SJSA1 (cell line): ENCODE measurements at regions not wholly inside any gene's neighbourhood (a gene's known extent, or its start where the extent isn't known, plus 50 kb on each side); places are given as distances from the start of the nearest gene placed in this dataset.

Experiments used
- DNase-seq, 2 experiments: peaks; one replicate each; pipeline ENCODE4 v3.0.0-alpha.2; 2015 to 2020; ENCODE audit warnings: low spot score in 2 of 2, low read depth in 1 of 2
- H3K27ac ChIP-seq: fragments of 250-450 bp; sonication (Bioruptor Pico); 2 replicates; pipeline ENCODE4 v1.5.1; 2020; ENCODE audit warnings: mild to moderate bottlenecking, moderate library complexity
- H3K27me3 ChIP-seq: fragments of 250-450 bp; sonication (Bioruptor Pico); replicated peaks from 2 replicates; pipeline ENCODE4 v1.5.1; 2020; ENCODE audit warnings: mild to moderate bottlenecking, moderate library complexity
- H3K36me3 ChIP-seq: fragments of 250-450 bp; sonication (Bioruptor Pico); 2 replicates; pipeline ENCODE4 v1.5.1; 2020; ENCODE audit warnings: mild to moderate bottlenecking
- H3K4me1 ChIP-seq: fragments of 250-450 bp; sonication (Bioruptor Pico); replicated peaks from 2 replicates; pipeline ENCODE4 v1.6.1; 2021; ENCODE audit warnings: mild to moderate bottlenecking
- H3K4me3 ChIP-seq: fragments of 250-450 bp; sonication (Bioruptor Pico); 2 replicates; pipeline ENCODE4 v1.5.1; 2020; ENCODE audit warnings: mild to moderate bottlenecking
- H3K9me3 ChIP-seq: fragments of 250-450 bp; sonication (Bioruptor Pico); replicated peaks from 2 replicates; pipeline ENCODE4 v1.5.1; 2020; ENCODE audit warnings: mild to moderate bottlenecking

DNA sequence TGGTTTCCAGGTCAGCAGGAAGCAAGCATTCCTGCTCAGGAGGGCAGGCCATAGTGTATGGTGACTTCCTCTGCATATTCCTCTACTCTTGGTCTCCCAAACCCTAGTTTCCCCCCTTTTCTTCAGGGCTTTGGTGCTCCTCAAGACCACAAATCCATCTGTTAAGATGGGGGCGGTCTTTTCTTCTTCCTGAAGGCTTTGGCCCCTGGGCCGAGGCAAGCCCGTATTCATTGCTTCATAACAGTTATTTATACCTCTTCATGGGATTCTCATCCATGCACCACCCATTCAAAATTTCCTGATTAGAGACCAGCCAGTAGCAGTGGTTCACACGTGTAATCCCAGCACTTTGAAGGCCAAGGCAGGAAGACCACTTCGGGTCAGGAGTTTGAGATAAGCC is 62.1 kb upstream of the IL12A start:
- DNase-seq = no peak
- no peaks in the 10 kb centered on the region for H3K36me3 ChIP-seq
- no peak overlapping the region for H3K4me3 ChIP-seq

DNA sequence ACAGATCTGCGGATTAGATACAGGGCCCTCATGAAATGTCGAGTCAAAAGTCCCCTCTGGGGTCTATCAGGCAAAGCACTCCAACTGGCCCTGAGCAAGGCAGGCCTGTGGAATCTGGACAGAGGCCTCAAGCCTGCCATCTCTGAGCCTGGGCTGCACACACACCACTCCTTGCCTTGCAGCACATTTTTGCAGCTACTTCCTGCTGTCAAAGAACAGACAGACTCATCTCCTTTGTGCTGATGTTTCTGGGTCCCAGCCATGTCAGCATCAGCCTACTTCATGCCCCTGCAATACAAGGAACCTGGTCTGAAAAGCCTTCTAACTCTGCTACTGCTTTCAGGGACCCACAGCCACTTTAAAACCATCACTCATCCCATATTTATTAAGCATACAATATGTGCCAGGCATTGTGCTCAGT is 60.6 kb upstream of the IL12A start:
- Histone ChIP-seq H3K4me3 (no peak overlapping the region), H3K27me3 (no peaks in the 10 kb centered on the region), H3K9me3 (no peaks in the 10 kb centered on the region), H3K4me1 (peaks cover 36% of the 10 kb centered on the region), H3K36me3 (no peaks in the 10 kb centered on the region), H3K27ac (peak overlapping the region; percentile 92)
- DNase-seq = no peak

More for the DNA sequence above, 62.1 kb upstream of the IL12A start:
- no peaks in the 10 kb centered on the region for H3K27me3 ChIP-seq
- H3K27ac ChIP-seq = no peak overlapping the region
- peaks cover 36% of the 10 kb centered on the region for H3K4me1 ChIP-seq
- no peaks in the 10 kb centered on the region for H3K9me3 ChIP-seq

DNA sequence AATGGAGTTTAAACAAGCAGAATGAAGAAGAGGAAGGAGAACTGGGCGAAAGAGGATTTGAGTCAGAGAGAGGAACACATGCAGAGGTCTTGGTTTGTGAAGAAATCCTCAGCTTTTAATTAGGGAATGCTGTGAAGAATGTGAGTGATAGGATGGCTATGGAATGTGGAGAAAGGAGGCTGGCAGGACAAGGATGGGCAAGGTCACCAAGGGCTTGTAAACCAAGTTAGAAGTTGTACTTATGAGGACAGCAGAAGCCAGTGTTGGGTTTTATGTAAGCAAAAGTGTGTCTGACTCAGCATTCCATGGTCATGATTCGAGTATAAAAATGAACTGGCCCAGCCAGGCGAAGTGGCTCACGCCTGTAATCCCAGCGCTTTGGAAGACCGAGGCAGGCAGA is 60.0 kb upstream of the IL12A start:
- Histone ChIP-seq H3K4me1 (peaks cover 36% of the 10 kb centered on the region), H3K9me3 (no peaks in the 10 kb centered on the region; the same call in 1 of the 2 replicates), H3K36me3 (no peaks in the 10 kb centered on the region), H3K27ac (peak overlapping the region; percentile 92), H3K4me3 (no peak overlapping the region), H3K27me3 (no peaks in the 10 kb centered on the region)
- peak; percentile 84 to 88 for DNase-seq

- Histone ChIP-seq H3K9me3 (peaks cover 5% of the 10 kb centered on the region; the same call in 1 of the 2 replicates), H3K27me3 (no peaks in the 10 kb centered on the region), H3K36me3 (no peaks in the 10 kb centered on the region), H3K4me1 (peaks cover 36% of the 10 kb centered on the region), H3K27ac (peak overlapping the region; percentile 92), H3K4me3 (no peak overlapping the region)
- peak; percentile 71 to 89 for DNase-seq
These were observed 59.2 kb upstream of the IL12A start for GRCh38 chr3:159929171-159930141.

- Histone ChIP-seq H3K4me1 (peaks cover 12% of the 10 kb centered on the region), H3K9me3 (peaks cover 5% of the 10 kb centered on the region; the same call in 1 of the 2 replicates), H3K4me3 (no peak overlapping the region), H3K27ac (no peak overlapping the region), H3K27me3 (no peaks in the 10 kb centered on the region), H3K36me3 (no peaks in the 10 kb centered on the region)
- DNase-seq = no peak
These were observed 54.4 kb upstream of the IL12A start for GRCh38 chr3:159934216-159934615.

DNA sequence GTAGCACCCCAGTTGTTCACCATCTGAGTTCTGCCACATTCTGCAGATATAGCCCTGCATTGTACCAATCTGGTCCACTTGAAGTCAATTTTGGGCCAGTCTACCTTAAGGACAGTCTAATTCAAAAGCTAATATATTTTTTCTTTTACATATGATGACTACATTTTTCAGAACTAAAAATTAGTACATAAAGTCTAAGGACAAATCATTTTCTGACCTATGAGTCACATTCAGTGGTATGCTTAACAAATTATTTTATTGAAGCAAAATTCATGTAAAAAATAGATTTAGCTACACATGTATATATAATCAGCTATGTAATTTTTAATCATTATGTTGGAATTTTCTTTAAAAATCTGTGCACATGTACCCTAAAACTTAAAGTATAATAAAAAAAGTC is 52.1 kb upstream of the IL12A start:
- no peaks in the 10 kb centered on the region for H3K4me1 ChIP-seq
- H3K4me3 ChIP-seq = no peak overlapping the region
- DNase-seq = no peak
- no peaks in the 10 kb centered on the region for H3K27me3 ChIP-seq
- H3K9me3 ChIP-seq = peaks cover 5% of the 10 kb centered on the region; the same call in 1 of the 2 replicates
- H3K36me3 ChIP-seq = no peaks in the 10 kb centered on the region
- no peak overlapping the region for H3K27ac ChIP-seq

DNA sequence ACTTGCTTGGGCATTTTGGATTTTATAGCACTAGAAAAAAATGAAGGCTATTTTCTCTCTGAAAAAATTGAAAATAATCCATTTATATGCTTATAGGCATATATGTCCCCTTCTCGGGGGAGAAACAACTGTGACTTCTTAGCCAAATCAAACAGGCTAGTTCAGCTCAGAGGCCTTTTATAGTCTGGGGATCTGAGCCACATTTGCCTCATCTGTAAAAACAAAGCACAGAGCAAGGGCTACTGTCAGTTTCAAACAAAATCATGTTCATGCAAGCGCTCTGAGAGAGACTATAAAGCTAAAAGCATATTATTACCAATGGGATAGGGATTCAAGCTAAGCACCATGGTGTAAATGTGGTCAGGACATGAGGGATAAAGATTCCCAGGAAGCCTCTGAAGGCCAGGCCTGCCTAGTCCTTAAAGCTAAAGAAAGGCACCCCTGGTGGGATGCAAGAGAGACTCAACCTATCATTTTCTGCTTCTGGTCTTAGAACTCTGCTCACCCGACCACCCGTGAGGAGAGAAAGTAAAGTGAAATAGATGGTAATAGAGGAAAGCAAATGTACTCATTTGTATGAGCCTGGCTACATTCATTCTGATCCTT is 51.0 kb upstream of the IL12A start:
- no peak overlapping the region for H3K27ac ChIP-seq
- DNase-seq = no peak
- H3K9me3 ChIP-seq = peaks cover 5% of the 10 kb centered on the region; the same call in 1 of the 2 replicates
- no peaks in the 10 kb centered on the region for H3K27me3 ChIP-seq
- no peaks in the 10 kb centered on the region for H3K4me1 ChIP-seq
- no peaks in the 10 kb centered on the region for H3K36me3 ChIP-seq
- H3K4me3 ChIP-seq = no peak overlapping the region

GRCh38 chr3:159938714-159939113 is 49.9 kb upstream of the IL12A start:
- H3K27me3 ChIP-seq = no peaks in the 10 kb centered on the region
- no peak for DNase-seq
- no peak overlapping the region for H3K4me3 ChIP-seq

More at GRCh38 chr3:159938714-159939113, 49.9 kb upstream of the IL12A start:
- H3K27ac ChIP-seq = no peak overlapping the region
- H3K9me3 ChIP-seq = peaks cover 5% of the 10 kb centered on the region; the same call in 1 of the 2 replicates
- no peaks in the 10 kb centered on the region for H3K36me3 ChIP-seq
- H3K4me1 ChIP-seq = no peaks in the 10 kb centered on the region
